ENCODE measurements at regions not wholly inside any gene's neighbourhood (a gene's known extent, or its start where the extent isn't known, plus 50 kb on each side); places are given as distances from the start of the nearest gene placed in this dataset.

DNA sequence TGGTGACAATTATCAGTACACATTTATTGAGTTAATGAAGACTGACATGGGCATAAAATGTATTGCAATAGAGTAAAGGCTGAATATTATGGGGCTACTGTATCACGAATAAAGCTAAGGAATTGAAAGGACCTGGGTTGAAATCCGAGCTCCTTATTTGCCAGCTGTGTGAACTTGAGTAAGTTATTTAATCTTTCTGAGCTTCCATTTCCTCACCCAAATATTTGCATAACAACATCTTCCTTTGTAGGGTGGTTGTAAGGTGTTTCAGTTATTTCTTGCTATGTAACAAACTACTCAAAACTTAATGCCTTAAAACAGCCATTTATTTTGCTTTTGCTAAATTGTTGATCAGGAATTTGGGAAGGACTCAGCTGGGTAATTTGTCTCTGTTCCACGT lies 111.1 kb upstream of the TSC22D2 start:
- H4K20me1 ChIP-seq (ENCODE audit: control insufficient read depth, insufficient read depth) = no peaks in the 10 kb centered on the region
- in situ Hi-C loops (cut with MboI) = no loop called here
- H3K27ac ChIP-seq (ENCODE audit: control insufficient read depth, insufficient read depth) = no peak overlapping the region
- FAIRE-seq = no peak
- H3K9me3 ChIP-seq (replicated peaks; ENCODE audit: control insufficient read depth, insufficient read depth, low read length) = no peaks in the 10 kb centered on the region
- BruUV-seq (replicated peaks) = no TSS peak
- H3K4me2 ChIP-seq (ENCODE audit: control insufficient read depth, insufficient read depth) = no peak overlapping the region
- 20% methylated on average over 3 of the region's 3 CpGs for WGBS (ENCODE audit: insufficient coverage, insufficient replicate concordance, low lambda C conversion rate, missing lambda C conversion rate)
- DNase-seq (ENCODE audit: low read depth, low spot score) = no peak
- no peak overlapping the region for H2AFZ ChIP-seq (ENCODE audit: control insufficient read depth, low read depth, low read length)
- RAD21 ChIA-PET (ENCODE audit: unreplicated experiment) = interaction anchor here (2.0 to 2.9 kb wide), 2 partner anchors 10 to 199 kb away, joined by 9 to 10 read pairs; no protein-coding TSS in a partner anchor
- no peaks in the 10 kb centered on the region; a peak in 1 of 4 replicates for H3K27me3 ChIP-seq (replicated peaks in 1 of 2; ENCODE audit: control insufficient read depth in 2 of 2, insufficient read depth in 2 of 2, low read length in 1 of 2)
- no peak overlapping the region for H3K9ac ChIP-seq (ENCODE audit: control insufficient read depth, insufficient read depth, low read length)
- CTCF ChIA-PET = interaction anchor here (0.7 to 3.5 kb wide), 11 partner anchors 8 to 201 kb away, joined by 3 to 15 read pairs (median 4); no protein-coding TSS in a partner anchor
- no peaks in the 10 kb centered on the region for H3K79me2 ChIP-seq (ENCODE audit: control insufficient read depth, insufficient read depth, low read length)
- intact Hi-C loops (cut with micrococcal nuclease; ENCODE audit: unreplicated experiment) = no loop called here
- H3K4me1 ChIP-seq (ENCODE audit: control insufficient read depth, insufficient read depth, low read length) = no peaks in the 10 kb centered on the region
- H3K4me3 ChIP-seq = no peak overlapping the region
- POLR2A ChIA-PET = interaction anchor here (0.5 to 1.0 kb wide), 3 partner anchors 14 to 479 kb away, joined by 3 to 4 read pairs (median 3); no protein-coding TSS in a partner anchor
- ATAC-seq = no peak
- SMC1A ChIA-PET (ENCODE audit: uncharacterized antibody, unreplicated experiment) = interaction anchor here (0.8 to 2.6 kb wide), 15 partner anchors 10 to 424 kb away, joined by 3 to 10 read pairs (median 3); no protein-coding TSS in a partner anchor
- H3K36me3 ChIP-seq (ENCODE audit: control insufficient read depth in 2 of 2, insufficient read depth in 2 of 2, low read length in 1 of 2) = no peaks in the 10 kb centered on the region
- TF ChIP-seq ZNF24 (IDR thresholded peaks at IDR 0.05) (no peak), WRNIP1 (IDR thresholded peaks at IDR 0.05; ENCODE audit: borderline replicate concordance, low read depth, low read length) (no peak), CBX3 (IDR thresholded peaks at IDR 0.05; ENCODE audit: borderline replicate concordance, low read depth) (no peak), CREM (IDR thresholded peaks at IDR 0.05; ENCODE audit: low read depth) (no peak), BCL11A (IDR thresholded peaks at IDR 0.05; ENCODE audit: low read depth, low read length) (no peak), RFX5 (IDR thresholded peaks at IDR 0.05; ENCODE audit: low read depth, low read length) (no peak), TBL1XR1 (IDR thresholded peaks at IDR 0.05; ENCODE audit: low read depth, low read length) (no peak), MYC (IDR thresholded peaks at IDR 0.05; ENCODE audit: insufficient read depth, insufficient read length, insufficient replicate concordance, low read length, severe bottlenecking) (no peak), NFYA (IDR thresholded peaks at IDR 0.05; ENCODE audit: borderline replicate concordance, low read depth, low read length) (no peak), IKZF1 (conservative IDR thresholded peaks at IDR 0.05) (no peak)
- TF ChIP-seq, protein P1, sequence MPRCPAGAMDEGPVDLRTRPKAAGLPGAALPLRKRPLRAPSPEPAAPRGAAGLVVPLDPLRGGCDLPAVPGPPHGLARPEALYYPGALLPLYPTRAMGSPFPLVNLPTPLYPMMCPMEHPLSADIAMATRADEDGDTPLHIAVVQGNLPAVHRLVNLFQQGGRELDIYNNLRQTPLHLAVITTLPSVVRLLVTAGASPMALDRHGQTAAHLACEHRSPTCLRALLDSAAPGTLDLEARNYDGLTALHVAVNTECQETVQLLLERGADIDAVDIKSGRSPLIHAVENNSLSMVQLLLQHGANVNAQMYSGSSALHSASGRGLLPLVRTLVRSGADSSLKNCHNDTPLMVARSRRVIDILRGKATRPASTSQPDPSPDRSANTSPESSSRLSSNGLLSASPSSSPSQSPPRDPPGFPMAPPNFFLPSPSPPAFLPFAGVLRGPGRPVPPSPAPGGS (IDR thresholded peaks at IDR 0.05; ENCODE audit: borderline replicate concordance, insufficient read depth, low read depth, low read length, poor library complexity, severe bottlenecking) = no peak
- TF ChIP-seq, protein P2, sequence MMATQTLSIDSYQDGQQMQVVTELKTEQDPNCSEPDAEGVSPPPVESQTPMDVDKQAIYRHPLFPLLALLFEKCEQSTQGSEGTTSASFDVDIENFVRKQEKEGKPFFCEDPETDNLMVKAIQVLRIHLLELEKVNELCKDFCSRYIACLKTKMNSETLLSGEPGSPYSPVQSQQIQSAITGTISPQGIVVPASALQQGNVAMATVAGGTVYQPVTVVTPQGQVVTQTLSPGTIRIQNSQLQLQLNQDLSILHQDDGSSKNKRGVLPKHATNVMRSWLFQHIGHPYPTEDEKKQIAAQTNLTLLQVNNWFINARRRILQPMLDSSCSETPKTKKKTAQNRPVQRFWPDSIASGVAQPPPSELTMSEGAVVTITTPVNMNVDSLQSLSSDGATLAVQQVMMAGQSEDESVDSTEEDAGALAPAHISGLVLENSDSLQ (IDR thresholded peaks at IDR 0.05) = no peak
- TF ChIP-seq, protein P3, sequence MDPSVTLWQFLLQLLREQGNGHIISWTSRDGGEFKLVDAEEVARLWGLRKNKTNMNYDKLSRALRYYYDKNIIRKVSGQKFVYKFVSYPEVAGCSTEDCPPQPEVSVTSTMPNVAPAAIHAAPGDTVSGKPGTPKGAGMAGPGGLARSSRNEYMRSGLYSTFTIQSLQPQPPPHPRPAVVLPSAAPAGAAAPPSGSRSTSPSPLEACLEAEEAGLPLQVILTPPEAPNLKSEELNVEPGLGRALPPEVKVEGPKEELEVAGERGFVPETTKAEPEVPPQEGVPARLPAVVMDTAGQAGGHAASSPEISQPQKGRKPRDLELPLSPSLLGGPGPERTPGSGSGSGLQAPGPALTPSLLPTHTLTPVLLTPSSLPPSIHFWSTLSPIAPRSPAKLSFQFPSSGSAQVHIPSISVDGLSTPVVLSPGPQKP (IDR thresholded peaks at IDR 0.05; ENCODE audit: low read depth, low read length) = no peak
- TF ChIP-seq, protein P4, sequence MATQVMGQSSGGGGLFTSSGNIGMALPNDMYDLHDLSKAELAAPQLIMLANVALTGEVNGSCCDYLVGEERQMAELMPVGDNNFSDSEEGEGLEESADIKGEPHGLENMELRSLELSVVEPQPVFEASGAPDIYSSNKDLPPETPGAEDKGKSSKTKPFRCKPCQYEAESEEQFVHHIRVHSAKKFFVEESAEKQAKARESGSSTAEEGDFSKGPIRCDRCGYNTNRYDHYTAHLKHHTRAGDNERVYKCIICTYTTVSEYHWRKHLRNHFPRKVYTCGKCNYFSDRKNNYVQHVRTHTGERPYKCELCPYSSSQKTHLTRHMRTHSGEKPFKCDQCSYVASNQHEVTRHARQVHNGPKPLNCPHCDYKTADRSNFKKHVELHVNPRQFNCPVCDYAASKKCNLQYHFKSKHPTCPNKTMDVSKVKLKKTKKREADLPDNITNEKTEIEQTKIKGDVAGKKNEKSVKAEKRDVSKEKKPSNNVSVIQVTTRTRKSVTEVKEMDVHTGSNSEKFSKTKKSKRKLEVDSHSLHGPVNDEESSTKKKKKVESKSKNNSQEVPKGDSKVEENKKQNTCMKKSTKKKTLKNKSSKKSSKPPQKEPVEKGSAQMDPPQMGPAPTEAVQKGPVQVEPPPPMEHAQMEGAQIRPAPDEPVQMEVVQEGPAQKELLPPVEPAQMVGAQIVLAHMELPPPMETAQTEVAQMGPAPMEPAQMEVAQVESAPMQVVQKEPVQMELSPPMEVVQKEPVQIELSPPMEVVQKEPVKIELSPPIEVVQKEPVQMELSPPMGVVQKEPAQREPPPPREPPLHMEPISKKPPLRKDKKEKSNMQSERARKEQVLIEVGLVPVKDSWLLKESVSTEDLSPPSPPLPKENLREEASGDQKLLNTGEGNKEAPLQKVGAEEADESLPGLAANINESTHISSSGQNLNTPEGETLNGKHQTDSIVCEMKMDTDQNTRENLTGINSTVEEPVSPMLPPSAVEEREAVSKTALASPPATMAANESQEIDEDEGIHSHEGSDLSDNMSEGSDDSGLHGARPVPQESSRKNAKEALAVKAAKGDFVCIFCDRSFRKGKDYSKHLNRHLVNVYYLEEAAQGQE (IDR thresholded peaks at IDR 0.05; ENCODE audit: low read depth, low read length) = no peak
- TF ChIP-seq, protein P5, sequence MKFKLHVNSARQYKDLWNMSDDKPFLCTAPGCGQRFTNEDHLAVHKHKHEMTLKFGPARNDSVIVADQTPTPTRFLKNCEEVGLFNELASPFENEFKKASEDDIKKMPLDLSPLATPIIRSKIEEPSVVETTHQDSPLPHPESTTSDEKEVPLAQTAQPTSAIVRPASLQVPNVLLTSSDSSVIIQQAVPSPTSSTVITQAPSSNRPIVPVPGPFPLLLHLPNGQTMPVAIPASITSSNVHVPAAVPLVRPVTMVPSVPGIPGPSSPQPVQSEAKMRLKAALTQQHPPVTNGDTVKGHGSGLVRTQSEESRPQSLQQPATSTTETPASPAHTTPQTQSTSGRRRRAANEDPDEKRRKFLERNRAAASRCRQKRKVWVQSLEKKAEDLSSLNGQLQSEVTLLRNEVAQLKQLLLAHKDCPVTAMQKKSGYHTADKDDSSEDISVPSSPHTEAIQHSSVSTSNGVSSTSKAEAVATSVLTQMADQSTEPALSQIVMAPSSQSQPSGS (IDR thresholded peaks at IDR 0.05; ENCODE audit: low read length) = no peak
